ENCODE measurements at regions not wholly inside any gene's neighbourhood (a gene's known extent, or its start where the extent isn't known, plus 50 kb on each side); places are given as distances from the start of the nearest gene placed in this dataset.

DNA sequence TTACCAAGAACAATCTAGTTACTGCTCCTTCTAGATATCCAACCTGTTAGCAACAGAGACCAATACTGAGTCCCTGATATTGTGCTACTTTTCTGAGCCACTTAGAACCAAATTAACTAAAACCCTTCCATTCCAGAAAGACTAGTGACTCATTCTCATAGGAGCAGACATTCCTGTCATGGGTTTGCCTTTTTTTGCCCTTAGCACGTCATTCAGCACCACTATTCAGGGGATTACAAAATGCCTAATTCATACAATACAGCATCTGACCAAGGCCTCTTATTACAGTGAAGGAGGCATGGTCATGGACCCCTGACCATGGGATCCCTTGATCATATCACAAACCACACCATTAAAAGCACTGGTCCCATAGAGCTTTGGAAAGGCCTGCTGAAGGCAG, 123.8 kb upstream of the CXCL13 start:
- TF ChIP-seq, protein P1, sequence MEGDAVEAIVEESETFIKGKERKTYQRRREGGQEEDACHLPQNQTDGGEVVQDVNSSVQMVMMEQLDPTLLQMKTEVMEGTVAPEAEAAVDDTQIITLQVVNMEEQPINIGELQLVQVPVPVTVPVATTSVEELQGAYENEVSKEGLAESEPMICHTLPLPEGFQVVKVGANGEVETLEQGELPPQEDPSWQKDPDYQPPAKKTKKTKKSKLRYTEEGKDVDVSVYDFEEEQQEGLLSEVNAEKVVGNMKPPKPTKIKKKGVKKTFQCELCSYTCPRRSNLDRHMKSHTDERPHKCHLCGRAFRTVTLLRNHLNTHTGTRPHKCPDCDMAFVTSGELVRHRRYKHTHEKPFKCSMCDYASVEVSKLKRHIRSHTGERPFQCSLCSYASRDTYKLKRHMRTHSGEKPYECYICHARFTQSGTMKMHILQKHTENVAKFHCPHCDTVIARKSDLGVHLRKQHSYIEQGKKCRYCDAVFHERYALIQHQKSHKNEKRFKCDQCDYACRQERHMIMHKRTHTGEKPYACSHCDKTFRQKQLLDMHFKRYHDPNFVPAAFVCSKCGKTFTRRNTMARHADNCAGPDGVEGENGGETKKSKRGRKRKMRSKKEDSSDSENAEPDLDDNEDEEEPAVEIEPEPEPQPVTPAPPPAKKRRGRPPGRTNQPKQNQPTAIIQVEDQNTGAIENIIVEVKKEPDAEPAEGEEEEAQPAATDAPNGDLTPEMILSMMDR (IDR thresholded peaks at IDR 0.05; ENCODE audit: unreplicated experiment): no peak
- no peak for DNase-seq (ENCODE audit: low spot score in 2 of 2, unreplicated experiment in 2 of 2)
- peaks cover 61% of the 10 kb centered on the region for H3K27me3 Mint-ChIP-seq (ENCODE audit: low read depth)
- no peak overlapping the region for H3K4me3 Mint-ChIP-seq
- H3K27ac Mint-ChIP-seq: no peak overlapping the region
- no peaks in the 10 kb centered on the region for H3K36me3 Mint-ChIP-seq
- H3K4me1 Mint-ChIP-seq: no peaks in the 10 kb centered on the region
- peaks cover 12% of the 10 kb centered on the region for H3K9me3 Mint-ChIP-seq

- H3K36me3 Mint-ChIP-seq: no peaks in the 10 kb centered on the region
- no peak overlapping the region for H3K27ac Mint-ChIP-seq
- TF ChIP-seq, protein P1 (IDR thresholded peaks at IDR 0.05; ENCODE audit: unreplicated experiment): no peak
- no peaks in the 10 kb centered on the region for H3K9me3 Mint-ChIP-seq
- H3K27me3 Mint-ChIP-seq (ENCODE audit: low read depth): peaks cover 40% of the 10 kb centered on the region
- no peak overlapping the region for H3K4me3 Mint-ChIP-seq
- H3K4me1 Mint-ChIP-seq: no peaks in the 10 kb centered on the region
- no peak for DNase-seq (ENCODE audit: low spot score in 2 of 2, unreplicated experiment in 2 of 2)
Measured at GRCh38 chr4:77488882-77489281, 116.7 kb upstream of the CXCL13 start.

GRCh38 chr4:77493120-77493752, 112.4 kb upstream of the CXCL13 start:
- peaks cover 38% of the 10 kb centered on the region for H3K27me3 Mint-ChIP-seq (ENCODE audit: low read depth)
- TF ChIP-seq, protein P1 (IDR thresholded peaks at IDR 0.05; ENCODE audit: unreplicated experiment): no peak
- H3K4me1 Mint-ChIP-seq: no peaks in the 10 kb centered on the region
- H3K9me3 Mint-ChIP-seq: peaks cover 3% of the 10 kb centered on the region
- no peak overlapping the region for H3K4me3 Mint-ChIP-seq
- no peaks in the 10 kb centered on the region for H3K36me3 Mint-ChIP-seq
- no peak overlapping the region for H3K27ac Mint-ChIP-seq
- no peak for DNase-seq (ENCODE audit: low spot score in 2 of 2, unreplicated experiment in 2 of 2)

DNA sequence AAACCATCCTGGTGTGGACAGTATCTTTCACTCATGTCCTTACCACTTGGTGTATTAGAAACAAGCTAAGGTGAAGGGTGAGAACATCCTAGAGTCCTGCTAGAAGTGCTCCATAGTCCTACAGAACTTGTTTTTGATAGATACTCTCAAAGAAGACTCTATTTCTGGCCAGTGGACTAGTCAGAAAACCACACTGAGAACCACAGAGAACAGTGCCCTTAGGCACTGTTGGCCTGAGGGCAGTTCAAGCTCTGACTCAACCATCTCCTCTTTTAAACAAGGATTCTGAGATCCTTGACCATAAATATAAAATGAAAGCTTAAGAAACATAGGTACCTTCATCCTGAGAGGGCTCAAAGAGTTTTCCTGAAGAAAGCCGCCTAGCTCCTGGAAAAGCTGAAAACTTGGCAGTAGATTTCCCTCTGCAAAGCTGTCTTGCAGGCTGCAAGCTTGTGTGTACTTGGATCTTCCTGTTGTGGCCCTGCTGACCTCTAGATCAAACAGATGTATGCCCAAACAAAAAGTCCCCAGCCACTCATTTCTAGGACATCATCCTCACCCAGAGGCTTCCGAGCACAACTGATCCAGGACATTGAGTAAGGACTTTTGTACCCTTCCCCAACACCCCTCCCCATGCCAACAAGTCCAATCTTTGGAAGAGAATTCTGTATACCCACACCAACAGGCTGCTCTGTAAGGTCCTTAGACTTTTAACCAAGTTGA, 111.6 kb upstream of the CXCL13 start:
- no peaks in the 10 kb centered on the region for H3K36me3 Mint-ChIP-seq
- H3K4me3 Mint-ChIP-seq: no peak overlapping the region
- H3K9me3 Mint-ChIP-seq: peaks cover 3% of the 10 kb centered on the region
- H3K27me3 Mint-ChIP-seq (ENCODE audit: low read depth): peaks cover 37% of the 10 kb centered on the region
- H3K27ac Mint-ChIP-seq: no peak overlapping the region
- no peaks in the 10 kb centered on the region for H3K4me1 Mint-ChIP-seq
- DNase-seq (ENCODE audit: low spot score in 2 of 2, unreplicated experiment in 2 of 2): no peak
- TF ChIP-seq, protein P1 (IDR thresholded peaks at IDR 0.05; ENCODE audit: unreplicated experiment): no peak

DNA sequence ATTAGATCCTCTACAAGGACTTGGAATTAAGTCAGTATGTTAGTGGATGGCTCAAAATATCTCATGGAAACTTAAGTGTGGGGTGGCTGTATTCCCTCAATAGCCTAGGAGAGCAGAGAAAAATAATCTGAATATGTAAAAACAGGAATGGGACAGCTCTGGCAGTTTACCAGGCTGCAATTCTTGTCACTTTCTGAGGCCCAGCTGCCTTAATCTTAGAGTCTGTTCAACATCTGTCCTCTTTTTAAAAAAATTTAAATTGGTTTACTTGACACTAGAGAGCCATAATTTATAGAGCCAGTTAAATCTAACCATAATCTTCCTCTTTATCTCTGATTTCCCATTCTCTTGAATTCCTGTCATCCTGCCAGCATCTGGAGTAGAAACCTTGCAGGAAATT, 109.2 kb upstream of the CXCL13 start:
- Mint-ChIP-seq H3K27me3 (ENCODE audit: low read depth) (peaks cover 41% of the 10 kb centered on the region), H3K36me3 (no peaks in the 10 kb centered on the region), H3K9me3 (peaks cover 3% of the 10 kb centered on the region), H3K4me1 (no peaks in the 10 kb centered on the region), H3K27ac (no peak overlapping the region), H3K4me3 (no peak overlapping the region)
- TF ChIP-seq, protein P1 (IDR thresholded peaks at IDR 0.05; ENCODE audit: unreplicated experiment): no peak
- no peak for DNase-seq (ENCODE audit: low spot score in 2 of 2, unreplicated experiment in 2 of 2)

All from mesothelial cell of epicardium (in vitro differentiated cells).